Panc1 (cell line): ENCODE measurements at regions not wholly inside any gene's neighbourhood (a gene's known extent, or its start where the extent isn't known, plus 50 kb on each side); places are given as distances from the start of the nearest gene placed in this dataset.

Experiments used
- CTCF ChIP-seq: fragments of 450-650 bp; IDR thresholded peaks from 2 replicates; pipeline ENCODE4 v1.5.1; 2017; ENCODE audit warnings: mild to moderate bottlenecking
- POLR2AphosphoS5 ChIP-seq: IDR thresholded peaks from 2 replicates; pipeline ENCODE4 v1.6.1; 2012; ENCODE audit warnings: mild to moderate bottlenecking, low read depth, low read length, moderate library complexity
- REST ChIP-seq, 2 experiments: IDR thresholded peaks; 2 replicates each; pipeline ENCODE4 v1.6.1; 2011 to 2012; ENCODE audit warnings: low read depth in 2 of 2, control low read depth in 1 of 2, low read length in 1 of 2, mild to moderate bottlenecking in 1 of 2, moderate library complexity in 1 of 2; ENCODE audit not compliant: insufficient read depth in 1 of 2
- TCF7L2 ChIP-seq: IDR thresholded peaks from 2 replicates; pipeline ENCODE4 v1.6.1; 2011; ENCODE audit warnings: mild to moderate bottlenecking, low read depth, low read length, inconsistent platforms

- TF ChIP-seq REST (IDR thresholded peaks at IDR 0.05; ENCODE audit: insufficient read depth in 1 of 2, low read depth in 2 of 2, low read length in 1 of 2): no peak
- no peak for TF ChIP-seq CTCF
- TF ChIP-seq TCF7L2: no peak
- TF ChIP-seq POLR2AphosphoS5: no peak
These were observed 64.7 kb downstream of the SNRPE start for GRCh38 chr1:203926025-203926540.
